Thyroid gland (tissue), 4 donors: ENCODE measurements at regions not wholly inside any gene's neighbourhood (a gene's known extent, or its start where the extent isn't known, plus 50 kb on each side); places are given as distances from the start of the nearest gene placed in this dataset.

Experiments used
- CTCF ChIP-seq, 6 experiments: fragments of 200-600 bp in 3 of 6; fragments of 450-650 bp in 3 of 6; sonication (generic) in 3 of 6; IDR thresholded peaks; one replicate each; pipeline ENCODE4 v1.5.1; 2016 to 2019; ENCODE audit warnings: antibody characterized with exemption in 6 of 6, mild to moderate bottlenecking in 2 of 6, inconsistent platforms in 1 of 6, moderate library complexity in 1 of 6
- POLR2A ChIP-seq, 2 donors: fragments of 450-650 bp; IDR thresholded peaks; one replicate each; pipeline ENCODE4 v1.6.1; 2017; ENCODE audit warnings: antibody characterized with exemption in 2 of 2, mild to moderate bottlenecking in 2 of 2, moderate library complexity in 1 of 2

- no peak for TF ChIP-seq CTCF (IDR thresholded peaks at IDR 0.05)
- TF ChIP-seq POLR2A (IDR thresholded peaks at IDR 0.05) = no peak
Measured at GRCh38 chr10:105949721-105950120, 1214.8 kb downstream of the SORCS1 start.
